CD14-positive monocyte (primary cell): ENCODE measurements at regions not wholly inside any gene's neighbourhood (a gene's known extent, or its start where the extent isn't known, plus 50 kb on each side); places are given as distances from the start of the nearest gene placed in this dataset.

Experiments
- DNase-seq, 3 donors: peaks; one replicate each; pipeline ENCODE4 v3.0.0-alpha.2; 2011 to 2022
- H2AFZ ChIP-seq: 2 replicates; pipeline ENCODE4 v1.6.0; 2012; ENCODE audit warnings: mild to moderate bottlenecking, low read depth, low read length, inconsistent platforms; ENCODE audit not compliant: insufficient read depth, poor library complexity, severe bottlenecking
- H3K27ac ChIP-seq, 2 donors: 1 replicate in 1 of 2; 2 replicates in 1 of 2; pipeline ENCODE4 v1.5.1; 2012 to 2013; ENCODE audit warnings: low read length in 2 of 2, control low read depth in 1 of 2, inconsistent platforms in 1 of 2, low read depth in 1 of 2, mild to moderate bottlenecking in 1 of 2
- H3K27me3 ChIP-seq, 2 donors: one replicate each; pipeline versions ENCODE4 v1.6.0 to v1.6.1; 2011 to 2013; ENCODE audit warnings: low read length in 2 of 2; ENCODE audit not compliant: control insufficient read depth in 2 of 2, insufficient read depth in 2 of 2
- H3K36me3 ChIP-seq, 2 donors: replicated peaks in 1 of 2; 1 replicate in 1 of 2; 2 replicates in 1 of 2; pipeline versions ENCODE4 v1.5.1 to v1.6.1; 2012 to 2013; ENCODE audit warnings: low read length in 2 of 2, control low read depth in 1 of 2, inconsistent platforms in 1 of 2, mild to moderate bottlenecking in 1 of 2; ENCODE audit not compliant: insufficient read depth in 2 of 2, control insufficient read depth in 1 of 2
- H3K4me1 ChIP-seq, 2 donors: 1 replicate in 1 of 2; 2 replicates in 1 of 2; pipeline versions ENCODE4 v1.5.1 to v1.6.1; 2012 to 2013; ENCODE audit warnings: low read length in 2 of 2, control low read depth in 1 of 2, inconsistent platforms in 1 of 2, mild to moderate bottlenecking in 1 of 2, moderate library complexity in 1 of 2; ENCODE audit not compliant: insufficient read depth in 2 of 2, control insufficient read depth in 1 of 2
- H3K4me2 ChIP-seq: replicated peaks from 2 replicates; pipeline ENCODE3; 2012; ENCODE audit warnings: low read length, moderate library complexity, mild to moderate bottlenecking; ENCODE audit not compliant: poor library complexity, severe bottlenecking; ENCODE audit errors: extremely low read depth
- H3K4me3 ChIP-seq, 3 experiments: fragments of 200-600 bp in 1 of 3; sonication (generic) in 1 of 3; replicated peaks in 1 of 3; 1 replicate in 2 of 3; 2 replicates in 1 of 3; pipeline ENCODE4 v1.5.1; 2011 to 2013; ENCODE audit warnings: low read length in 3 of 3, mild to moderate bottlenecking in 3 of 3, control low read depth in 2 of 3, low read depth in 2 of 3, inconsistent platforms in 1 of 3, moderate library complexity in 1 of 3
- H3K79me2 ChIP-seq: 2 replicates; pipeline ENCODE4 v1.6.0; 2012; ENCODE audit warnings: mild to moderate bottlenecking, control low read depth, inconsistent platforms, low read length, moderate library complexity; ENCODE audit not compliant: insufficient read depth
- H3K9ac ChIP-seq: 2 replicates; pipeline ENCODE4 v1.6.0; 2017; ENCODE audit warnings: low read length, mild to moderate bottlenecking; ENCODE audit not compliant: insufficient read depth, poor library complexity, severe bottlenecking
- H3K9me3 ChIP-seq, 2 donors: replicated peaks in 1 of 2; 1 replicate in 1 of 2; 2 replicates in 1 of 2; pipeline versions ENCODE4 v1.5.1 to v1.6.1; 2012 to 2013; ENCODE audit warnings: low read length in 2 of 2, control low read depth in 1 of 2; ENCODE audit not compliant: control insufficient read depth in 1 of 2, insufficient read depth in 1 of 2
- H4K20me1 ChIP-seq: 2 replicates; pipeline ENCODE4 v1.6.0; 2012; ENCODE audit warnings: mild to moderate bottlenecking, low read length, control low read depth, moderate library complexity; ENCODE audit not compliant: insufficient read depth
- H3K27ac Mint-ChIP-seq, 7 donors: one replicate each; pipeline ENCODE4 v1.8.0; 2020; ENCODE audit warnings: mild to moderate bottlenecking in 7 of 7, mixed read lengths in 7 of 7, moderate library complexity in 6 of 7, inconsistent platforms in 2 of 7
- H3K27me3 Mint-ChIP-seq, 3 donors: one replicate each; pipeline ENCODE4 v1.8.0; 2021 to 2022; ENCODE audit warnings: low read depth in 3 of 3, mild to moderate bottlenecking in 3 of 3, mixed read lengths in 3 of 3, moderate library complexity in 3 of 3, inconsistent platforms in 1 of 3
- H3K36me3 Mint-ChIP-seq, 2 donors: one replicate each; pipeline ENCODE4 v1.8.0; 2020; ENCODE audit warnings: mixed read lengths in 2 of 2, inconsistent platforms in 1 of 2, mild to moderate bottlenecking in 1 of 2
- H3K4me1 Mint-ChIP-seq: one replicate; pipeline ENCODE4 v1.8.0; 2020; ENCODE audit warnings: mild to moderate bottlenecking, mixed read lengths
- H3K4me3 Mint-ChIP-seq, 2 donors: one replicate each; pipeline ENCODE4 v1.8.0; 2020; ENCODE audit warnings: mild to moderate bottlenecking in 2 of 2, mixed read lengths in 2 of 2, moderate library complexity in 1 of 2
- H3K9me3 Mint-ChIP-seq, 7 donors: one replicate each; pipeline ENCODE4 v1.8.0; 2020 to 2022; ENCODE audit warnings: mixed read lengths in 7 of 7, mild to moderate bottlenecking in 6 of 7, moderate library complexity in 6 of 7, inconsistent platforms in 2 of 7
- CTCF ChIP-seq: fragments of 200-600 bp; IDR thresholded peaks from one replicate; pipeline ENCODE4 v1.8.0; 2022; ENCODE audit warnings: antibody characterized with exemption, mild to moderate bottlenecking
- WGBS: methylation state at CpG from one replicate; pipeline ENCODE4 v1.1.5; 2013; ENCODE audit warnings: missing lambda C conversion rate; ENCODE audit not compliant: insufficient coverage; 5-methylcytosine and 5-hydroxymethylcytosine counted together
- intact Hi-C, 2 donors: fragments of 100-400 bp; cut with micrococcal nuclease; formaldehyde crosslinking; loops; one replicate each; pipeline versions ENCODE4 v1.15.0 to v1.15.1; 2023

- Mint-ChIP-seq H3K36me3 (no peaks in the 10 kb centered on the region), H3K27me3 (peaks cover 5 to 9% (median 6%) of the 10 kb centered on the region in 3 donors), H3K9me3 (no peaks in the 10 kb centered on the region), H3K27ac (no peak overlapping the region), H3K4me3 (no peak overlapping the region), H3K4me1 (no peaks in the 10 kb centered on the region)
- no peak overlapping the region for H3K9ac ChIP-seq
- no peak for DNase-seq
- TF ChIP-seq CTCF, result no peak
- no peak overlapping the region for H3K4me3 ChIP-seq
- no peak overlapping the region for H2AFZ ChIP-seq
- H4K20me1 ChIP-seq, result no peaks in the 10 kb centered on the region
- WGBS, result 63% methylated on average over 7 of the region's 7 CpGs
- no peaks in the 10 kb centered on the region for H3K4me1 ChIP-seq
- intact Hi-C loops, result no loop called here
- H3K4me2 ChIP-seq, result no peak overlapping the region
- H3K9me3 ChIP-seq, result no peaks in the 10 kb centered on the region
- H3K36me3 ChIP-seq, result no peaks in the 10 kb centered on the region
- no peak overlapping the region for H3K27ac ChIP-seq
- H3K27me3 ChIP-seq, result no peaks in the 10 kb centered on the region
- H3K79me2 ChIP-seq, result no peaks in the 10 kb centered on the region
Observed at GRCh38 chr10:128851726-128852125, 615.3 kb upstream of the MGMT start.

GRCh38 chr10:128852449-128852848 lies 614.6 kb upstream of the MGMT start:
- H3K9me3 ChIP-seq, result no peaks in the 10 kb centered on the region
- no peaks in the 10 kb centered on the region for H3K4me1 ChIP-seq
- H3K9ac ChIP-seq, result no peak overlapping the region
- Mint-ChIP-seq H3K4me1 (no peaks in the 10 kb centered on the region), H3K9me3 (no peaks in the 10 kb centered on the region), H3K4me3 (no peak overlapping the region), H3K27me3 (peaks cover 5 to 9% (median 6%) of the 10 kb centered on the region in 3 donors), H3K27ac (no peak overlapping the region), H3K36me3 (no peaks in the 10 kb centered on the region)
- DNase-seq, result no peak
- H3K36me3 ChIP-seq, result no peaks in the 10 kb centered on the region
- intact Hi-C loops, result no loop called here
- H3K27me3 ChIP-seq, result no peaks in the 10 kb centered on the region
- no peak overlapping the region for H2AFZ ChIP-seq
- H3K4me2 ChIP-seq, result no peak overlapping the region
- no peaks in the 10 kb centered on the region for H3K79me2 ChIP-seq
- no peak overlapping the region for H3K27ac ChIP-seq
- H4K20me1 ChIP-seq, result no peaks in the 10 kb centered on the region
- TF ChIP-seq CTCF, result no peak
- WGBS, result 96% methylated on average over 10 of the region's 11 CpGs
- H3K4me3 ChIP-seq, result no peak overlapping the region
